ENCODE measurements at regions not wholly inside any gene's neighbourhood (a gene's known extent, or its start where the extent isn't known, plus 50 kb on each side); places are given as distances from the start of the nearest gene placed in this dataset.
"Not testable (repeated sequence)": the region's sequence is repeated elsewhere in the genome, so short reads cannot be mapped to it uniquely, and the experiment has no call there.

DNA sequence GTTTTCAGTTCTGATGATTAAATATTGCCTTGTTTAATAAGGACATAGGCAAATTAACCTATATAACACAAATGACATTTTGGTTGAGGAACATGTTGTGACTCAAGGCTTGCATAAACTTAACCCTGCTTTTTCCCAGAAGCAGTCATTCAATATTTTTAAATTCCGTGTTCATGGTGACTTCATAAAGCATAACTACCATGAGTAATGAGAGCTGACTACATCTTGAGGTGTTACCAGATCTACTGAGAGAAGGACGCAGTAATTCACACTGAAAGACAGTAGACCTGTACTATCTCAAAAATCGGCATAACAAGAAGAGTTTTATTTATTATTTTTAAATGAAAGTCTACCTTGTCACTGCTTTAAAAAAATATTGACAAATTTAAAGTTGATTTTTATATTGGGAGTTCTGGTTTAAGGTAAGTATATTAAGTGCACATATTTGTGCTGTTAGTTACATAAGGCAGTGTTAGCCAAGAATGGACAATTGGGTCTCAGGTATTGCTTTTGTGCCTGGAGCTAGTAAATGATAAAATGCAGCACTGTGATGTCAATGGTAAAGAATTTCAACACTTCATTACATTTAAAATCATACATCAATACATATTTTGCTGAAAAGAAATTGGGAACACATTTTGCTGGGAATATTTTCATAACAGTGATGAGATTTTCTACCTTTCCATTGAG is 1198.5 kb downstream of the FSCB start:
- no peaks in the 10 kb centered on the region for H3K4me1 Mint-ChIP-seq
- peaks cover 8% of the 10 kb centered on the region for H3K9me3 Mint-ChIP-seq
- H3K4me3 Mint-ChIP-seq: no peak overlapping the region
- H3K27me3 Mint-ChIP-seq: no peaks in the 10 kb centered on the region
- H3K27ac Mint-ChIP-seq: no peak overlapping the region
- no peak for DNase-seq
- H3K36me3 Mint-ChIP-seq: no peaks in the 10 kb centered on the region

- Mint-ChIP-seq H3K27me3 (no peaks in the 10 kb centered on the region), H3K27ac (no peak overlapping the region), H3K9me3 (peaks cover 8% of the 10 kb centered on the region), H3K36me3 (no peaks in the 10 kb centered on the region), H3K4me3 (no peak overlapping the region), H3K4me1 (no peaks in the 10 kb centered on the region)
- no peak for DNase-seq
Measured at GRCh38 chr14:43307836-43308235, 1199.2 kb downstream of the FSCB start.

DNA sequence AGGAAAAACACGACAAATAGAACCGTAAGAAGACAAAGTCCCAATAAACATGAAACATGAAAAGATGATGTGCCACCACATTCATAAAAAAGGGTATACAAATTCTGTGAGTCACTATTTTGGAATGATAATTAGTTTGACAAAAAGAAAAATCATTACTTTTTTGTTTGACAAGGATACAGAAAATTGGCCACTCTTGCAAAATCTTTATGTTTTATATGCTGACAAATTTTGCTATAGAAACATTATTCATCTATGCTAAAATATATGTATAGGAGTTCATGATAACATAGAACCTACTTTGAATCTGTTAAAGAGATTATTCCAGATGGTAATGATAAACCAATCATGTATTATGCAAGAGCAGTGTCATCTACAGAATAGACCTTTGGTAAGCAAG is 1201.0 kb downstream of the FSCB start:
- H3K27me3 Mint-ChIP-seq: no peaks in the 10 kb centered on the region
- no peaks in the 10 kb centered on the region for H3K4me1 Mint-ChIP-seq
- peaks cover 2% of the 10 kb centered on the region for H3K9me3 Mint-ChIP-seq
- H3K27ac Mint-ChIP-seq: no peak overlapping the region
- no peak overlapping the region for H3K4me3 Mint-ChIP-seq
- DNase-seq: no peak
- no peaks in the 10 kb centered on the region for H3K36me3 Mint-ChIP-seq

- Mint-ChIP-seq H3K27ac (no peak overlapping the region), H3K36me3 (no peaks in the 10 kb centered on the region), H3K4me1 (no peaks in the 10 kb centered on the region)
Measured at GRCh38 chr14:43297794-43298193, 1209.3 kb downstream of the FSCB start.

GRCh38 chr14:43296061-43296460 is 1211.0 kb downstream of the FSCB start:
- not testable (repeated sequence) for H3K4me3 Mint-ChIP-seq, H3K27ac Mint-ChIP-seq, H3K36me3 Mint-ChIP-seq, H3K4me1 Mint-ChIP-seq, DNase-seq, H3K27me3 Mint-ChIP-seq
- peaks cover 11% of the 10 kb centered on the region for H3K9me3 Mint-ChIP-seq

More at GRCh38 chr14:43297794-43298193, 1209.3 kb downstream of the FSCB start:
- H3K27me3 Mint-ChIP-seq: no peaks in the 10 kb centered on the region
- DNase-seq: no peak
- H3K4me3 Mint-ChIP-seq: no peak overlapping the region
- H3K9me3 Mint-ChIP-seq: peaks cover 11% of the 10 kb centered on the region

- DNase-seq: no peak
- Mint-ChIP-seq H3K36me3 (no peaks in the 10 kb centered on the region), H3K27ac (no peak overlapping the region), H3K4me3 (no peak overlapping the region), H3K9me3 (no peaks in the 10 kb centered on the region), H3K27me3 (no peaks in the 10 kb centered on the region), H3K4me1 (no peaks in the 10 kb centered on the region)
Measured at GRCh38 chr14:43285575-43285974, 1221.5 kb downstream of the FSCB start.

- no peak overlapping the region for H3K4me3 Mint-ChIP-seq
- peaks cover 7% of the 10 kb centered on the region for H3K9me3 Mint-ChIP-seq
- H3K4me1 Mint-ChIP-seq: no peaks in the 10 kb centered on the region
- H3K27ac Mint-ChIP-seq: no peak overlapping the region
- DNase-seq: no peak
- no peaks in the 10 kb centered on the region for H3K27me3 Mint-ChIP-seq
- H3K36me3 Mint-ChIP-seq: no peaks in the 10 kb centered on the region
Measured at GRCh38 chr14:43260056-43260455, 1247.0 kb downstream of the FSCB start.

DNA sequence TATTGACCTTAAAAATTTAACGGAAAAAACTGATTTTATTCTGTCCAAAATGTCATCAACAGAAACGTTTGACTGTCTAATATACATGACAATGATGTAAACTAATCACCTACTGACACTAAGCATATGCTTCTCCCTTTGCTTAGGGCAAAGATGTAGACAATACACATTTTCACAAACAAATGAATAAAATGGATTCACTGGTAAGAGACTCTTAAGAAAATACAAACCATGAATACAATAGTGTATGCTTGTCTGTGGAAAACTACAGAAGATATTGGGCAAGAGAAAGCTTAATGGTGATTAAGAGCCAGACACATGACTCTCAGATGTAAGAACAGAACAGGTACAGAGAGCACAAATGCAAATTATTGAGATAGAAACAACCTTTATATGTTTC is 1248.7 kb downstream of the FSCB start:
- no peak overlapping the region for H3K4me3 Mint-ChIP-seq
- peaks cover 5% of the 10 kb centered on the region for H3K9me3 Mint-ChIP-seq
- H3K27ac Mint-ChIP-seq: no peak overlapping the region
- H3K4me1 Mint-ChIP-seq: no peaks in the 10 kb centered on the region
- no peak for DNase-seq
- no peaks in the 10 kb centered on the region for H3K36me3 Mint-ChIP-seq
- H3K27me3 Mint-ChIP-seq: no peaks in the 10 kb centered on the region

DNA sequence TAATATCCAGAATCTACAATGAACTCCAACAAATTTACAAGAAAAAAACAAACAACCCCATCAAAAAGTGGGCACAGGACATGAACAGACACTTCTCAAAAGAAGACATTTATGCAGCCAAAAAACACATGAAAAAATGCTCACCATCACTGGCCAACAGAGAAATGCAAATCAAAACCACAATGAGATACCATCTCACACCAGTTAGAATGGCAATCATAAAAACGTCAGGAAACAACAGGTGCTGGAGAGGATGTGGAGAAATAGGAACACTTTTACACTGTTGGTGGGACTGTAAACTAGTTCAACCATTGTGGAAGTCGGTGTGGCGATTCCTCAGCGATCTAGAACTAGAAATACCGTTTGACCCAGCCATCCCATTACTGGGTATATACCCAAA is 1250.1 kb downstream of the FSCB start:
- H3K27me3 Mint-ChIP-seq, H3K36me3 Mint-ChIP-seq, H3K9me3 Mint-ChIP-seq, H3K27ac Mint-ChIP-seq, H3K4me3 Mint-ChIP-seq, H3K4me1 Mint-ChIP-seq, DNase-seq: not testable (repeated sequence)

GRCh38 chr14:43252866-43253265 is 1254.2 kb downstream of the FSCB start:
- H3K27me3 Mint-ChIP-seq: no peaks in the 10 kb centered on the region
- H3K4me3 Mint-ChIP-seq: no peak overlapping the region
- DNase-seq: no peak
- H3K4me1 Mint-ChIP-seq: no peaks in the 10 kb centered on the region
- no peaks in the 10 kb centered on the region for H3K36me3 Mint-ChIP-seq
- H3K27ac Mint-ChIP-seq: no peak overlapping the region
- H3K9me3 Mint-ChIP-seq: peaks cover 2% of the 10 kb centered on the region

DNA sequence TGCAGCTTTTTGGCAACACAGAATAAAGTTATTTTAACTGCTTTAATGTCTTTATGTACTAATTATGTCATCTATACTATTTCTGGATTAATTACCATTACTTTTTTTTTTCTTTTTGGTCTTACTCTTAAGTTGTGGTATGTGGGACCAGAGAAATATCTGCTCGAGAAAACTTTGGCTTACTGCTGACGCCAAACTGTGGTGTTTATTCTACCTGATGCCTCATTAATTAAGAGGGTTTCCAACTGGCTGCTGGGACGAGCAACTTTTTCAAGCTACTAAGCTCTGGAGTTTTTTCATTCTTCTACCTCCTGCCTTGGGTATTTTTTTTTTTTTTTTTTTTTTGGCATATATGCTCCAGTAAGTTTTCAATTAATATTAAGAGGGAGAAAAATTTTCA is 1257.5 kb downstream of the FSCB start:
- H3K36me3 Mint-ChIP-seq: no peaks in the 10 kb centered on the region
- no peak for DNase-seq
- H3K4me1 Mint-ChIP-seq: no peaks in the 10 kb centered on the region
- no peak overlapping the region for H3K4me3 Mint-ChIP-seq
- H3K9me3 Mint-ChIP-seq: peaks cover 4% of the 10 kb centered on the region
- H3K27me3 Mint-ChIP-seq: no peaks in the 10 kb centered on the region
- no peak overlapping the region for H3K27ac Mint-ChIP-seq

- Mint-ChIP-seq H3K36me3 (no peaks in the 10 kb centered on the region), H3K9me3 (peaks cover 7% of the 10 kb centered on the region), H3K27me3 (no peaks in the 10 kb centered on the region), H3K27ac (no peak overlapping the region), H3K4me1 (no peaks in the 10 kb centered on the region), H3K4me3 (no peak overlapping the region)
- DNase-seq: no peak
Measured at GRCh38 chr14:43249116-43249515, 1258.0 kb downstream of the FSCB start.

- no peak overlapping the region for H3K27ac Mint-ChIP-seq
- H3K4me1 Mint-ChIP-seq: no peaks in the 10 kb centered on the region
- H3K4me3 Mint-ChIP-seq: no peak overlapping the region
- peaks cover 9% of the 10 kb centered on the region for H3K9me3 Mint-ChIP-seq
- H3K36me3 Mint-ChIP-seq: no peaks in the 10 kb centered on the region
- no peak for DNase-seq
- no peaks in the 10 kb centered on the region for H3K27me3 Mint-ChIP-seq
Measured at GRCh38 chr14:43247877-43248276, 1259.2 kb downstream of the FSCB start.

GRCh38 chr14:43244142-43244625 is 1262.9 kb downstream of the FSCB start:
- H3K27me3 Mint-ChIP-seq: no peaks in the 10 kb centered on the region
- H3K36me3 Mint-ChIP-seq: no peaks in the 10 kb centered on the region
- no peaks in the 10 kb centered on the region for H3K4me1 Mint-ChIP-seq
- DNase-seq: no peak
- H3K4me3 Mint-ChIP-seq: no peak overlapping the region
- no peak overlapping the region for H3K27ac Mint-ChIP-seq
- peaks cover 11% of the 10 kb centered on the region for H3K9me3 Mint-ChIP-seq

- Mint-ChIP-seq H3K27me3 (no peaks in the 10 kb centered on the region), H3K4me1 (no peaks in the 10 kb centered on the region), H3K36me3 (no peaks in the 10 kb centered on the region), H3K9me3 (peaks cover 11% of the 10 kb centered on the region), H3K27ac (no peak overlapping the region), H3K4me3 (no peak overlapping the region)
- no peak for DNase-seq
Measured at GRCh38 chr14:43243168-43243567, 1263.9 kb downstream of the FSCB start.

DNA sequence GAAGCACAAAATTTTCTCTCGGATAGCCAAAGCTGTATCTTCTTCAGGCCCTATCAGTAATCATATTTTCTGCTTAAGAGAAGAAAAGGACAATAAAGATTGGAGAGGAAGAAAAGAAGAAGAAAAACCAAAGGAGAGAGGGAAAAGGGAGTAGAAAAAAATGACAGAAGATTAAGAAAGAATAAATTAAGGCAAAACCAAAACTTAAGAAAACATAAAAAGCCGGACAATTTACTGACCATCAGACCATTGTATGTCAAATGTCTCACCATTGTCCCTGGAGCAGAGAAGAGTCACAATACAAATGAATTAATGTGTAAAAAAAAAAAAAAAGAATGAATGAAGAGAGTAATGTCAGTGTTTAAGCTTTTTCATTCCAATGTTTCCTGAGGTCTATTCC is 1274.8 kb downstream of the FSCB start:
- H3K36me3 Mint-ChIP-seq: no peaks in the 10 kb centered on the region
- no peaks in the 10 kb centered on the region for H3K27me3 Mint-ChIP-seq
- no peak for DNase-seq
- peaks cover 4% of the 10 kb centered on the region for H3K9me3 Mint-ChIP-seq
- H3K4me1 Mint-ChIP-seq: no peaks in the 10 kb centered on the region
- no peak overlapping the region for H3K4me3 Mint-ChIP-seq
- no peak overlapping the region for H3K27ac Mint-ChIP-seq
